Fibroblast of lung (primary cell): ENCODE measurements at regions not wholly inside any gene's neighbourhood (a gene's known extent, or its start where the extent isn't known, plus 50 kb on each side); places are given as distances from the start of the nearest gene placed in this dataset.

Experiments used
- DNase-seq, 2 donors: peaks; one replicate each; pipeline versions ENCODE4 v3.0.0 to v3.0.0-alpha.2; 2010; ENCODE audit warnings: low read depth in 2 of 2
- H2AFZ ChIP-seq: 2 replicates; pipeline ENCODE4 v1.5.1; 2012; ENCODE audit warnings: low read length, control low read depth, inconsistent platforms
- H3K27ac ChIP-seq: 2 replicates; pipeline ENCODE4 v1.5.1; 2011; ENCODE audit warnings: low read length, control low read depth; ENCODE audit not compliant: insufficient read depth
- H3K27me3 ChIP-seq: 2 replicates; pipeline ENCODE4 v1.5.1; 2011; ENCODE audit warnings: mild to moderate bottlenecking, low read length; ENCODE audit not compliant: control insufficient read depth, insufficient read depth
- H3K36me3 ChIP-seq: 2 replicates; pipeline ENCODE4 v1.5.1; 2011; ENCODE audit warnings: low read length; ENCODE audit not compliant: control insufficient read depth, insufficient read depth
- H3K4me1 ChIP-seq: 2 replicates; pipeline ENCODE4 v1.5.1; 2011; ENCODE audit warnings: low read length; ENCODE audit not compliant: control insufficient read depth, insufficient read depth; ENCODE audit errors: extremely low read depth
- H3K4me2 ChIP-seq: 2 replicates; pipeline ENCODE4 v1.5.1; 2011; ENCODE audit warnings: low read length, control low read depth; ENCODE audit not compliant: insufficient read depth; ENCODE audit errors: extremely low read depth
- H3K4me3 ChIP-seq, 4 experiments: fragments of 200-600 bp in 1 of 4; sonication (generic) in 1 of 4; replicated peaks in 1 of 4; 2 replicates each; pipeline ENCODE4 v1.5.1; 2011 to 2016; ENCODE audit warnings: low read length in 4 of 4, low read depth in 3 of 4, mild to moderate bottlenecking in 3 of 4, control low read depth in 2 of 4, inconsistent platforms in 1 of 4, mixed read lengths in 1 of 4; ENCODE audit not compliant: insufficient read depth in 1 of 4; ENCODE audit errors: control extremely low read depth in 1 of 4
- H3K79me2 ChIP-seq: 2 replicates; pipeline ENCODE4 v1.5.1; 2012; ENCODE audit warnings: mild to moderate bottlenecking, low read length, inconsistent platforms; ENCODE audit not compliant: control insufficient read depth, insufficient read depth
- H3K9ac ChIP-seq: 2 replicates; pipeline ENCODE4 v1.5.1; 2011; ENCODE audit warnings: mild to moderate bottlenecking, low read length, control low read depth; ENCODE audit not compliant: insufficient read depth
- H3K9me3 ChIP-seq: 2 replicates; pipeline ENCODE4 v1.5.1; 2012; ENCODE audit warnings: low read depth, low read length; ENCODE audit not compliant: control insufficient read depth, insufficient read depth
- H4K20me1 ChIP-seq: 2 replicates; pipeline ENCODE4 v1.5.1; 2011; ENCODE audit warnings: low read length; ENCODE audit not compliant: control insufficient read depth, insufficient read depth; ENCODE audit errors: extremely low read depth
- EZH2 ChIP-seq: IDR thresholded peaks from 2 replicates; pipeline ENCODE4 v1.5.1; 2012; ENCODE audit warnings: low read length, control low read depth, mild to moderate bottlenecking; ENCODE audit errors: missing control alignments
- TF ChIP-seq, protein P1 (sequence below), 2 donors: IDR thresholded peaks in 1 of 2; conservative IDR thresholded peaks in 1 of 2; 1 replicate in 1 of 2; 2 replicates in 1 of 2; pipeline ENCODE4 v1.5.1; 2011 to 2012; ENCODE audit warnings: low read length in 2 of 2, control low read depth in 1 of 2, inconsistent platforms in 1 of 2, low read depth in 1 of 2, mild to moderate bottlenecking in 1 of 2

DNA sequence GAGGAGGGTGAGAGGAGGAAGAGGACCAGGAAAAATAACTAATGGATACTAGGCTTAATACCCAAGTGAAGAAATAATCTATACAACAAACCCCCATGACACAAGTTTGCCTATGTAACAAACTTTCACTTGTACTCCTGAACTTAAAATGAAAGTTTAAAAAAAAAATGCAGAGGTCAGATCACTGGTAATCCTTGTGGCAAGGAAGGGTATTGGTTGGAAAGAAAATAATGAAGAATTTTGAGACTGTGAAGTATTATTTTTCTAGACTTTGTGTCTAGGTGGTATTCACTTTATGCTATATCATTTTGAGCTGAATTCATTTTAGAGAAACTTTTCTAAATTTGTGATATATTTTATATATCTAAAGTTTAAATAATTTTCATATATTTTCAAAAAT lies 547.5 kb downstream of the MMUT start:
- H3K27me3 ChIP-seq: no peaks in the 10 kb centered on the region
- H3K9ac ChIP-seq: no peak overlapping the region
- no peaks in the 10 kb centered on the region for H3K9me3 ChIP-seq

DNA sequence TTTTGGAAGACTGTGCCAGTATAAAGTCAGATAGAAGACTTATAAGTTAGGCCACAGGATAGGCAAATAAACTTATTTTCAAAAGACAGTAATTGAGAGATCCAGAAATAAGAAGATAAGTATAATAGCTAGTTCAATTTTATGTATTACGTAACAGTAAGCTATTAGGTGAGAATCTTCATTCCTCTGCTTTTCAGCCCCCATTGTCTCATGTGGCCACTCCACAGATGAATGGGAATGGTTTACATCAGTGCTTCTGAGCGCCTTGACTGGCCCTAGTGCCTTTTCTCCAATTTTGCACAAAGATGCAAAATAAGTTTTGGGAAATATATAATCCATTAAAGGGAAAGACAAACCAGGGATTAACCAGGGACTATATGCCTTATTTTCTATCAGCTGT lies 550.5 kb downstream of the MMUT start:
- Histone ChIP-seq H3K27me3 (no peaks in the 10 kb centered on the region), H3K4me3 (no peak overlapping the region), H3K27ac (no peak overlapping the region), H3K4me1 (no peaks in the 10 kb centered on the region), H3K36me3 (no peaks in the 10 kb centered on the region), H3K79me2 (no peaks in the 10 kb centered on the region), H4K20me1 (no peaks in the 10 kb centered on the region), H3K9ac (no peak overlapping the region), H2AFZ (no peak overlapping the region), H3K4me2 (no peak overlapping the region), H3K9me3 (no peaks in the 10 kb centered on the region)
- TF ChIP-seq, protein P1, sequence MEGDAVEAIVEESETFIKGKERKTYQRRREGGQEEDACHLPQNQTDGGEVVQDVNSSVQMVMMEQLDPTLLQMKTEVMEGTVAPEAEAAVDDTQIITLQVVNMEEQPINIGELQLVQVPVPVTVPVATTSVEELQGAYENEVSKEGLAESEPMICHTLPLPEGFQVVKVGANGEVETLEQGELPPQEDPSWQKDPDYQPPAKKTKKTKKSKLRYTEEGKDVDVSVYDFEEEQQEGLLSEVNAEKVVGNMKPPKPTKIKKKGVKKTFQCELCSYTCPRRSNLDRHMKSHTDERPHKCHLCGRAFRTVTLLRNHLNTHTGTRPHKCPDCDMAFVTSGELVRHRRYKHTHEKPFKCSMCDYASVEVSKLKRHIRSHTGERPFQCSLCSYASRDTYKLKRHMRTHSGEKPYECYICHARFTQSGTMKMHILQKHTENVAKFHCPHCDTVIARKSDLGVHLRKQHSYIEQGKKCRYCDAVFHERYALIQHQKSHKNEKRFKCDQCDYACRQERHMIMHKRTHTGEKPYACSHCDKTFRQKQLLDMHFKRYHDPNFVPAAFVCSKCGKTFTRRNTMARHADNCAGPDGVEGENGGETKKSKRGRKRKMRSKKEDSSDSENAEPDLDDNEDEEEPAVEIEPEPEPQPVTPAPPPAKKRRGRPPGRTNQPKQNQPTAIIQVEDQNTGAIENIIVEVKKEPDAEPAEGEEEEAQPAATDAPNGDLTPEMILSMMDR (conservative IDR thresholded peaks at IDR 0.05 in 1 of 2, IDR thresholded peaks at IDR 0.05 in 1 of 2; ENCODE audit: low read depth in 1 of 2, low read length in 2 of 2): no peak
- no peak for TF ChIP-seq EZH2
- DNase-seq: no peak

More for the DNA sequence above, 547.5 kb downstream of the MMUT start:
- Histone ChIP-seq H4K20me1 (no peaks in the 10 kb centered on the region), H3K4me1 (no peaks in the 10 kb centered on the region), H3K4me3 (no peak overlapping the region), H3K27ac (no peak overlapping the region), H3K4me2 (no peak overlapping the region), H3K79me2 (no peaks in the 10 kb centered on the region), H2AFZ (no peak overlapping the region), H3K36me3 (no peaks in the 10 kb centered on the region)
- no peak for TF ChIP-seq EZH2
- TF ChIP-seq, protein P1 (conservative IDR thresholded peaks at IDR 0.05 in 1 of 2, IDR thresholded peaks at IDR 0.05 in 1 of 2; ENCODE audit: low read depth in 1 of 2, low read length in 2 of 2): no peak
- no peak for DNase-seq

DNA sequence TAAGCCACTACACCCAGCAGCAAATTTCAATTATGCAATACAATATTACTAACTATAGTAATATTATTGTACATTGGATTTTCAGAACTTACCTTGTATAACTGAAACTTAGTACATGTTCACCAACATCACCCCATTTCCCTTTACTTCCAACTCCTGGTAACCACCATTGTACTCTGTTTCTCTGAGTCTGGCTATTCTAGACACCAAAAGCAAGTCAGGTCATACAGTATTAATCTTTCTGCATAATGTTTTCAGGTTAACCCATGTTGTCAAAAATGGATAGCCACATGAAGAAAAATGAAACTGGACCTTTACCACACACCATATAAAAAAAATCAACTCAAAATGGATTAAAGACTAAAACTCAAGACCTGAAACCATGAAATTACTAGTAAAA lies 558.2 kb downstream of the MMUT start:
- Histone ChIP-seq H3K36me3 (no peaks in the 10 kb centered on the region), H4K20me1 (no peaks in the 10 kb centered on the region), H3K27ac (no peak overlapping the region), H3K4me1 (no peaks in the 10 kb centered on the region), H3K4me2 (no peak overlapping the region), H3K9me3 (no peaks in the 10 kb centered on the region), H3K4me3 (no peak overlapping the region), H3K27me3 (no peaks in the 10 kb centered on the region), H3K79me2 (no peaks in the 10 kb centered on the region), H3K9ac (no peak overlapping the region), H2AFZ (no peak overlapping the region)
- TF ChIP-seq, protein P1 (conservative IDR thresholded peaks at IDR 0.05 in 1 of 2, IDR thresholded peaks at IDR 0.05 in 1 of 2; ENCODE audit: low read depth in 1 of 2, low read length in 2 of 2): no peak
- TF ChIP-seq EZH2: no peak
- no peak for DNase-seq
